SK-N-SH (cell line): ENCODE measurements at regions not wholly inside any gene's neighbourhood (a gene's known extent, or its start where the extent isn't known, plus 50 kb on each side); places are given as distances from the start of the nearest gene placed in this dataset.

Experiments
- CTCF ChIA-PET: fragments of 300-600, 350-600 bp; formaldehyde crosslinking; extraction: SDS; loops from one replicate; lab custom pipeline; 2021; lab: Yijun Ruan, JAX
- POLR2A ChIA-PET: fragments of 350-600 bp; sonication (Branson Sonifier 250); formaldehyde crosslinking; extraction: SDS; loops from one replicate; lab custom pipeline; 2020; ENCODE audit warnings: antibody characterized with exemption, inconsistent platforms; lab: Yijun Ruan, JAX
- DNase-seq: peaks from one replicate; pipeline ENCODE4 v3.0.0; 2012
- H2AFZ ChIP-seq: fragments of 200-600 bp; sonication (generic); 2 replicates; pipeline ENCODE4 v1.8.1; 2016; ENCODE audit warnings: antibody characterized with exemption, mild to moderate bottlenecking, low read depth
- H3F3A ChIP-seq: fragments of 200-600 bp; sonication (generic); replicated peaks from 2 replicates; pipeline ENCODE3; 2016; ENCODE audit warnings: antibody characterized with exemption, mild to moderate bottlenecking; ENCODE audit not compliant: insufficient read depth
- H3K27ac ChIP-seq, 2 experiments: fragments of 200-500 bp in 1 of 2; fragments of 200-600 bp in 1 of 2; sonication (Bioruptor generic) in 1 of 2; sonication (generic), shearing (Covaris generic) in 1 of 2; 2 replicates each; pipeline versions ENCODE4 v1.5.1 to v1.6.1; 2014 to 2016; ENCODE audit warnings: low read depth in 2 of 2, inconsistent platforms in 1 of 2, low read length in 1 of 2, mild to moderate bottlenecking in 1 of 2, mixed read lengths in 1 of 2
- H3K27me3 ChIP-seq: fragments of 200-600 bp; sonication (generic), shearing (Covaris generic); 2 replicates; pipeline ENCODE4 v1.6.1; 2016; ENCODE audit warnings: mixed run types; ENCODE audit not compliant: insufficient read depth
- H3K36me3 ChIP-seq, 2 experiments: fragments of 200-500 bp in 1 of 2; fragments of 200-600 bp in 1 of 2; sonication (Bioruptor generic) in 1 of 2; sonication (generic) in 1 of 2; replicated peaks in 1 of 2; 2 replicates each; pipeline versions ENCODE3 to v1.5.1; 2014 to 2016; ENCODE audit warnings: low read length in 1 of 2, mild to moderate bottlenecking in 1 of 2; ENCODE audit not compliant: insufficient read depth in 2 of 2, control insufficient read depth in 1 of 2
- H3K4me1 ChIP-seq, 2 experiments: fragments of 200-500 bp in 1 of 2; fragments of 200-600 bp in 1 of 2; sonication (Bioruptor generic) in 1 of 2; sonication (generic), shearing (Covaris generic) in 1 of 2; 2 replicates each; pipeline versions ENCODE4 v1.5.1 to v1.6.1; 2014 to 2016; ENCODE audit warnings: low read depth in 1 of 2, low read length in 1 of 2, mixed run types in 1 of 2; ENCODE audit not compliant: insufficient read depth in 2 of 2, control insufficient read depth in 1 of 2
- H3K4me2 ChIP-seq: fragments of 200-600 bp; sonication (generic), shearing (Covaris generic); 2 replicates; pipeline ENCODE4 v1.6.1; 2017; ENCODE audit warnings: mixed run types
- H3K4me3 ChIP-seq, 2 experiments: fragments of 200-500 bp in 1 of 2; fragments of 200-600 bp in 1 of 2; sonication (Bioruptor generic) in 1 of 2; sonication (generic), shearing (Covaris generic) in 1 of 2; 2 replicates each; pipeline versions ENCODE4 v1.5.1 to v1.8.1; 2014 to 2016; ENCODE audit warnings: low read depth in 2 of 2, inconsistent platforms in 1 of 2, low read length in 1 of 2, mild to moderate bottlenecking in 1 of 2, mixed read lengths in 1 of 2, moderate library complexity in 1 of 2
- H3K79me2 ChIP-seq: fragments of 200-600 bp; sonication (generic); 2 replicates; pipeline ENCODE4 v1.8.1; 2017; ENCODE audit warnings: mild to moderate bottlenecking; ENCODE audit not compliant: insufficient read depth
- H3K9ac ChIP-seq: fragments of 200-600 bp; sonication (generic); 2 replicates; pipeline ENCODE4 v1.6.1; 2017; ENCODE audit warnings: mixed run types
- H3K9me2 ChIP-seq: fragments of 200-600 bp; sonication (generic); 2 replicates; pipeline ENCODE4 v1.6.1; 2017; ENCODE audit warnings: mixed run types
- H3K9me3 ChIP-seq: fragments of 200-600 bp; sonication (generic); 2 replicates; pipeline ENCODE4 v1.6.1; 2017; ENCODE audit warnings: mixed run types, mild to moderate bottlenecking, moderate library complexity
- H4K20me1 ChIP-seq: fragments of 200-600 bp; sonication (generic); 2 replicates; pipeline ENCODE4 v1.6.1; 2017; ENCODE audit warnings: mild to moderate bottlenecking, mixed run types; ENCODE audit not compliant: insufficient read depth
- CHD2 ChIP-seq: fragments of 150-350 bp; IDR thresholded peaks from 2 replicates; pipeline ENCODE4 v1.6.1; 2018; ENCODE audit warnings: low read length; ENCODE audit not compliant: partially characterized antibody
- EZH2phosphoT487 ChIP-seq: fragments of 200-600 bp; sonication (generic); IDR thresholded peaks from 2 replicates; pipeline ENCODE4 v1.6.1; 2017; ENCODE audit warnings: low read depth, mixed run types, mild to moderate bottlenecking, antibody characterized with exemption, moderate library complexity, borderline replicate concordance
- FOXJ3 ChIP-seq: sonication (generic); formaldehyde crosslinking; IDR thresholded peaks from 2 replicates; pipeline ENCODE4 v1.5.1; 2020; ENCODE audit warnings: mild to moderate bottlenecking, missing genetic modification reagents
- GABPA ChIP-seq: IDR thresholded peaks from 2 replicates; pipeline ENCODE4 v1.4.0; 2012; ENCODE audit warnings: low read depth, mild to moderate bottlenecking
- NFIC ChIP-seq: IDR thresholded peaks from 2 replicates; pipeline ENCODE4 v1.4.0; 2012; ENCODE audit warnings: borderline replicate concordance
- POLR2AphosphoS5 ChIP-seq: IDR thresholded peaks from 2 replicates; pipeline ENCODE4 v1.6.1; 2012; ENCODE audit warnings: low read depth, low read length
- RXRA ChIP-seq: IDR thresholded peaks from 2 replicates; pipeline ENCODE4 v1.4.0; 2012; ENCODE audit warnings: low read depth, mild to moderate bottlenecking, borderline replicate concordance
- SIN3A ChIP-seq: IDR thresholded peaks from 2 replicates; pipeline ENCODE4 v1.6.1; 2012; ENCODE audit warnings: low read depth, mild to moderate bottlenecking, low read length, moderate library complexity, borderline replicate concordance
- SMC3 ChIP-seq: IDR thresholded peaks from 2 replicates; pipeline ENCODE4 v1.6.1; 2012; ENCODE audit warnings: low read depth, low read length, improper control_type of control experiment
- TAF1 ChIP-seq: IDR thresholded peaks from 2 replicates; pipeline ENCODE4 v1.6.1; 2012; ENCODE audit warnings: low read depth, mild to moderate bottlenecking, low read length, moderate library complexity, borderline replicate concordance
- TCF12 ChIP-seq: IDR thresholded peaks from 2 replicates; pipeline ENCODE4 v1.4.0; 2012
- TEAD4 ChIP-seq: IDR thresholded peaks from 2 replicates; pipeline ENCODE4 v1.4.0; 2012; ENCODE audit warnings: mild to moderate bottlenecking, borderline replicate concordance; ENCODE audit not compliant: insufficient read depth
- WGBS: methylation state at CpG from one replicate; pipeline ENCODE4 v1.1.6; 2017; ENCODE audit warnings: low lambda C conversion rate; 5-methylcytosine and 5-hydroxymethylcytosine counted together
- TF ChIP-seq, protein P1 (sequence below): fragments of 200-600 bp; sonication (generic); IDR thresholded peaks from 2 replicates; pipeline ENCODE4 v1.6.1; 2017; ENCODE audit warnings: antibody characterized with exemption, mild to moderate bottlenecking, moderate library complexity
- TF ChIP-seq, protein P2 (sequence below): IDR thresholded peaks from 2 replicates; pipeline ENCODE4 v1.6.1; 2012; ENCODE audit warnings: mild to moderate bottlenecking, low read depth, low read length, moderate library complexity
- TF ChIP-seq, protein P3 (sequence below): IDR thresholded peaks from 2 replicates; pipeline ENCODE4 v1.4.0; 2012; ENCODE audit warnings: low read depth, borderline replicate concordance
- TF ChIP-seq, protein P4 (sequence below): IDR thresholded peaks from 2 replicates; pipeline ENCODE4 v1.4.0; 2012; ENCODE audit warnings: low read depth
- TF ChIP-seq, protein P5 (sequence below): fragments of 150-350 bp; IDR thresholded peaks from 2 replicates; pipeline ENCODE4 v1.6.1; 2017; ENCODE audit warnings: antibody characterized with exemption, low read length, low read depth, borderline replicate concordance
- TF ChIP-seq, protein P6 (sequence below): IDR thresholded peaks from 2 replicates; pipeline ENCODE4; 2012

DNA sequence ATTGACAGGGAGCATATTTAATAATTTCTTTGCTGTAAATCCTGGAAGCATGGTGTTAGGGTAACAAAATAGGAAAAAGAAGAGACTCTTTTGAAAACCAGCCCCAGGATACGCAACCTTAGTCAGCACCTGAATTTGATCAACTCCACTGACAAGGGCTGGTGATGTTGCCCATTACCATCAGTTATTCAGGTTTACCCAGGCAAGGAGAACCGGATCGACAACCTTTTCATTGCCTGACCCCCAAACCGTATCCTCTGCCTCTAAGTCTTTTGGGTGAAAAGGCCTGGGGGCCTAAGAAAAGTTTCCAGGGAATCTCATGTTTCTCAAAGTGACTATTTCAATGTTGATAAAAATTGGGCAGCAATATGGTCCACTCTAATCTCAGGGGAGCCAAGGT lies 313.3 kb downstream of the KBTBD8 start (continued):
- TF ChIP-seq, protein P1, sequence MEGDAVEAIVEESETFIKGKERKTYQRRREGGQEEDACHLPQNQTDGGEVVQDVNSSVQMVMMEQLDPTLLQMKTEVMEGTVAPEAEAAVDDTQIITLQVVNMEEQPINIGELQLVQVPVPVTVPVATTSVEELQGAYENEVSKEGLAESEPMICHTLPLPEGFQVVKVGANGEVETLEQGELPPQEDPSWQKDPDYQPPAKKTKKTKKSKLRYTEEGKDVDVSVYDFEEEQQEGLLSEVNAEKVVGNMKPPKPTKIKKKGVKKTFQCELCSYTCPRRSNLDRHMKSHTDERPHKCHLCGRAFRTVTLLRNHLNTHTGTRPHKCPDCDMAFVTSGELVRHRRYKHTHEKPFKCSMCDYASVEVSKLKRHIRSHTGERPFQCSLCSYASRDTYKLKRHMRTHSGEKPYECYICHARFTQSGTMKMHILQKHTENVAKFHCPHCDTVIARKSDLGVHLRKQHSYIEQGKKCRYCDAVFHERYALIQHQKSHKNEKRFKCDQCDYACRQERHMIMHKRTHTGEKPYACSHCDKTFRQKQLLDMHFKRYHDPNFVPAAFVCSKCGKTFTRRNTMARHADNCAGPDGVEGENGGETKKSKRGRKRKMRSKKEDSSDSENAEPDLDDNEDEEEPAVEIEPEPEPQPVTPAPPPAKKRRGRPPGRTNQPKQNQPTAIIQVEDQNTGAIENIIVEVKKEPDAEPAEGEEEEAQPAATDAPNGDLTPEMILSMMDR, result no peak
- TF ChIP-seq, protein P2, sequence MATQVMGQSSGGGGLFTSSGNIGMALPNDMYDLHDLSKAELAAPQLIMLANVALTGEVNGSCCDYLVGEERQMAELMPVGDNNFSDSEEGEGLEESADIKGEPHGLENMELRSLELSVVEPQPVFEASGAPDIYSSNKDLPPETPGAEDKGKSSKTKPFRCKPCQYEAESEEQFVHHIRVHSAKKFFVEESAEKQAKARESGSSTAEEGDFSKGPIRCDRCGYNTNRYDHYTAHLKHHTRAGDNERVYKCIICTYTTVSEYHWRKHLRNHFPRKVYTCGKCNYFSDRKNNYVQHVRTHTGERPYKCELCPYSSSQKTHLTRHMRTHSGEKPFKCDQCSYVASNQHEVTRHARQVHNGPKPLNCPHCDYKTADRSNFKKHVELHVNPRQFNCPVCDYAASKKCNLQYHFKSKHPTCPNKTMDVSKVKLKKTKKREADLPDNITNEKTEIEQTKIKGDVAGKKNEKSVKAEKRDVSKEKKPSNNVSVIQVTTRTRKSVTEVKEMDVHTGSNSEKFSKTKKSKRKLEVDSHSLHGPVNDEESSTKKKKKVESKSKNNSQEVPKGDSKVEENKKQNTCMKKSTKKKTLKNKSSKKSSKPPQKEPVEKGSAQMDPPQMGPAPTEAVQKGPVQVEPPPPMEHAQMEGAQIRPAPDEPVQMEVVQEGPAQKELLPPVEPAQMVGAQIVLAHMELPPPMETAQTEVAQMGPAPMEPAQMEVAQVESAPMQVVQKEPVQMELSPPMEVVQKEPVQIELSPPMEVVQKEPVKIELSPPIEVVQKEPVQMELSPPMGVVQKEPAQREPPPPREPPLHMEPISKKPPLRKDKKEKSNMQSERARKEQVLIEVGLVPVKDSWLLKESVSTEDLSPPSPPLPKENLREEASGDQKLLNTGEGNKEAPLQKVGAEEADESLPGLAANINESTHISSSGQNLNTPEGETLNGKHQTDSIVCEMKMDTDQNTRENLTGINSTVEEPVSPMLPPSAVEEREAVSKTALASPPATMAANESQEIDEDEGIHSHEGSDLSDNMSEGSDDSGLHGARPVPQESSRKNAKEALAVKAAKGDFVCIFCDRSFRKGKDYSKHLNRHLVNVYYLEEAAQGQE, result no peak
- no peak for TF ChIP-seq NFIC

DNA sequence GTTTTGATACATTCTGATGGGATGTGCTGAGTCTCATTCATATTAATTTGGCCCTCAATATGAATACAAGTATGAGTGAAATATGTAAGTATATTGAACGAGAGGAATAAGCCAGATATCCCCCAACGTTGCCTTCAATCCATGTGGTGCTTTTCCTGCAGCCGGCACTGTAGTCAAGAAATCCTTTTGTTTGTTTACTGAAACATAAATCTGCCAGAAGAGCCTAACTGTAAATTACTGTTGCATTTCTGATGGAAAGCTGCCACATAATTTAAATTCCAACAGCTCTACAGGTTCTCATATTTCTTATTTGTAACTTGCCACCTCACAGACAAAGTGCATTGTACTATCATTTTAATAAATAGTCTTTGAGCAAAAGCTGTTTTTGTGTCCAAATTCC lies 314.0 kb downstream of the KBTBD8 start:
- Histone ChIP-seq H4K20me1 (no peaks in the 10 kb centered on the region), H3K4me1 (no peaks in the 10 kb centered on the region), H3K4me2 (no peak overlapping the region), H3K4me3 (no peak overlapping the region), H3K9ac (no peak overlapping the region), H2AFZ (no peak overlapping the region), H3F3A (no peaks in the 10 kb centered on the region), H3K36me3 (no peaks in the 10 kb centered on the region), H3K27me3 (no peaks in the 10 kb centered on the region), H3K27ac (no peak overlapping the region), H3K9me3 (no peaks in the 10 kb centered on the region), H3K9me2 (no peaks in the 10 kb centered on the region), H3K79me2 (no peaks in the 10 kb centered on the region)
- DNase-seq, result no peak
- CTCF ChIA-PET, result no interaction called here
- 28% methylated on average over 3 of the region's 3 CpGs for WGBS
- POLR2A ChIA-PET, result no interaction called here
- TF ChIP-seq TCF12 (no peak), EZH2phosphoT487 (no peak), CHD2 (no peak), SIN3A (no peak), SMC3 (no peak), GABPA (no peak), TAF1 (no peak), FOXJ3 (CRISPR knock-in tag) (no peak), RXRA (no peak), POLR2AphosphoS5 (no peak), TEAD4 (no peak)
- TF ChIP-seq, protein P3, sequence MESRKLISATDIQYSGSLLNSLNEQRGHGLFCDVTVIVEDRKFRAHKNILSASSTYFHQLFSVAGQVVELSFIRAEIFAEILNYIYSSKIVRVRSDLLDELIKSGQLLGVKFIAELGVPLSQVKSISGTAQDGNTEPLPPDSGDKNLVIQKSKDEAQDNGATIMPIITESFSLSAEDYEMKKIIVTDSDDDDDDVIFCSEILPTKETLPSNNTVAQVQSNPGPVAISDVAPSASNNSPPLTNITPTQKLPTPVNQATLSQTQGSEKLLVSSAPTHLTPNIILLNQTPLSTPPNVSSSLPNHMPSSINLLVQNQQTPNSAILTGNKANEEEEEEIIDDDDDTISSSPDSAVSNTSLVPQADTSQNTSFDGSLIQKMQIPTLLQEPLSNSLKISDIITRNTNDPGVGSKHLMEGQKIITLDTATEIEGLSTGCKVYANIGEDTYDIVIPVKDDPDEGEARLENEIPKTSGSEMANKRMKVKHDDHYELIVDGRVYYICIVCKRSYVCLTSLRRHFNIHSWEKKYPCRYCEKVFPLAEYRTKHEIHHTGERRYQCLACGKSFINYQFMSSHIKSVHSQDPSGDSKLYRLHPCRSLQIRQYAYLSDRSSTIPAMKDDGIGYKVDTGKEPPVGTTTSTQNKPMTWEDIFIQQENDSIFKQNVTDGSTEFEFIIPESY, result no peak
- TF ChIP-seq, protein P4, sequence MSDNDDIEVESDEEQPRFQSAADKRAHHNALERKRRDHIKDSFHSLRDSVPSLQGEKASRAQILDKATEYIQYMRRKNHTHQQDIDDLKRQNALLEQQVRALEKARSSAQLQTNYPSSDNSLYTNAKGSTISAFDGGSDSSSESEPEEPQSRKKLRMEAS, result no peak
- TF ChIP-seq, protein P1, result no peak
- TF ChIP-seq, protein P5, sequence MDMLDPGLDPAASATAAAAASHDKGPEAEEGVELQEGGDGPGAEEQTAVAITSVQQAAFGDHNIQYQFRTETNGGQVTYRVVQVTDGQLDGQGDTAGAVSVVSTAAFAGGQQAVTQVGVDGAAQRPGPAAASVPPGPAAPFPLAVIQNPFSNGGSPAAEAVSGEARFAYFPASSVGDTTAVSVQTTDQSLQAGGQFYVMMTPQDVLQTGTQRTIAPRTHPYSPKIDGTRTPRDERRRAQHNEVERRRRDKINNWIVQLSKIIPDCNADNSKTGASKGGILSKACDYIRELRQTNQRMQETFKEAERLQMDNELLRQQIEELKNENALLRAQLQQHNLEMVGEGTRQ, result no peak
- TF ChIP-seq, protein P6, sequence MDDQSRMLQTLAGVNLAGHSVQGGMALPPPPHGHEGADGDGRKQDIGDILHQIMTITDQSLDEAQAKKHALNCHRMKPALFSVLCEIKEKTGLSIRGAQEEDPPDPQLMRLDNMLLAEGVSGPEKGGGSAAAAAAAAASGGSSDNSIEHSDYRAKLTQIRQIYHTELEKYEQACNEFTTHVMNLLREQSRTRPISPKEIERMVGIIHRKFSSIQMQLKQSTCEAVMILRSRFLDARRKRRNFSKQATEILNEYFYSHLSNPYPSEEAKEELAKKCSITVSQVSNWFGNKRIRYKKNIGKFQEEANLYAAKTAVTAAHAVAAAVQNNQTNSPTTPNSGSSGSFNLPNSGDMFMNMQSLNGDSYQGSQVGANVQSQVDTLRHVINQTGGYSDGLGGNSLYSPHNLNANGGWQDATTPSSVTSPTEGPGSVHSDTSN, result no peak
